A549 (cell line): ENCODE measurements at regions not wholly inside any gene's neighbourhood (a gene's known extent, or its start where the extent isn't known, plus 50 kb on each side); places are given as distances from the start of the nearest gene placed in this dataset.

Experiments
- ATAC-seq, 2 experiments: fragments of 200-7000 bp in 1 of 2; fragments of >200 bp in 1 of 2; cut with Nextera tagmentation in 1 of 2; cut with Tn5 transposase in 1 of 2; 3 replicates each; pipeline versions ENCODE4 v1.8.0 to v1.9.1; 2018 to 2020; ENCODE audit warnings: mild to moderate bottlenecking in 1 of 2, moderate library complexity in 1 of 2
- CTCF ChIA-PET: fragments of 300-600 bp; sonication (Branson Sonifier 250); formaldehyde crosslinking; extraction: SDS; loops from one replicate; lab custom pipeline; 2021; ENCODE audit warnings: antibody characterized with exemption, inconsistent platforms; lab: Yijun Ruan, JAX
- POLR2A ChIA-PET: fragments of 350-600 bp; formaldehyde crosslinking; extraction: SDS; loops from one replicate; lab custom pipeline; 2021; ENCODE audit warnings: antibody characterized with exemption, inconsistent platforms; lab: Yijun Ruan, JAX
- DNase-seq, 2 experiments: peaks; one replicate each; pipeline versions ENCODE4 v3.0.0 to v3.0.0-alpha.2; 2011 to 2016; ENCODE audit warnings: low read depth in 1 of 2, low spot score in 1 of 2
- FAIRE-seq: peaks from 2 replicates; lab custom pipeline; 2011; peaks lifted over from hg19 to GRCh38; lab: Jason Lieb, UNC
- H3K27ac ChIP-seq, 2 experiments: fragments of >200 bp; sonication (Bioruptor Twin); formaldehyde crosslinking; 3 replicates each; pipeline ENCODE4 v1.5.1; 2016 to 2017
- H3K4me1 ChIP-seq: fragments of >200 bp; sonication (Bioruptor Twin); formaldehyde crosslinking; 3 replicates; pipeline ENCODE4 v1.6.1; 2016
- H3K4me2 ChIP-seq: fragments of >200 bp; sonication (Bioruptor Twin); formaldehyde crosslinking; 3 replicates; pipeline ENCODE4 v1.6.1; 2016
- H3K4me3 ChIP-seq: fragments of >200 bp; sonication (Bioruptor Twin); formaldehyde crosslinking; 3 replicates; pipeline ENCODE4 v1.5.1; 2016
- H3K9me3 ChIP-seq: fragments of >200 bp; sonication (Bioruptor Twin); formaldehyde crosslinking; 3 replicates; pipeline ENCODE4 v1.6.1; 2016
- CBX8 ChIP-seq: fragments of 200-600 bp; sonication (generic); IDR thresholded peaks from 2 replicates; pipeline ENCODE4 v1.6.1; 2016
- CEBPB ChIP-seq, 2 experiments: fragments of >200 bp in 1 of 2; sonication (Bioruptor Twin) in 1 of 2; formaldehyde crosslinking in 1 of 2; IDR thresholded peaks; 2 replicates each; pipeline ENCODE4 v1.6.1; 2012 to 2016
- CHD2 ChIP-seq: fragments of 150-350 bp; IDR thresholded peaks from 2 replicates; pipeline ENCODE4 v1.6.1; 2014; ENCODE audit warnings: low read length; ENCODE audit not compliant: partially characterized antibody
- CHD4 ChIP-seq: fragments of 200-600 bp; sonication (generic); IDR thresholded peaks from 2 replicates; pipeline ENCODE4 v1.6.1; 2016; ENCODE audit warnings: antibody characterized with exemption, mild to moderate bottlenecking, borderline replicate concordance
- GATA3 ChIP-seq: IDR thresholded peaks from 2 replicates; pipeline ENCODE4 v1.6.1; 2012; ENCODE audit warnings: borderline replicate concordance
- HOXA7 ChIP-seq: fragments of 250-450 bp; sonication (Bioruptor Pico); IDR thresholded peaks from 2 replicates; pipeline ENCODE4 v1.5.0; 2020; ENCODE audit warnings: mild to moderate bottlenecking, moderate library complexity
- HOXB5 ChIP-seq: fragments of 250-450 bp; sonication (Bioruptor Pico); IDR thresholded peaks from 2 replicates; pipeline ENCODE4 v1.5.0; 2020; ENCODE audit warnings: mild to moderate bottlenecking, moderate library complexity
- KDM1A ChIP-seq: fragments of 200-600 bp; sonication (generic); IDR thresholded peaks from 2 replicates; pipeline ENCODE4 v1.6.1; 2016; ENCODE audit warnings: low read depth, mild to moderate bottlenecking
- KDM5A ChIP-seq: fragments of 200-600 bp; sonication (generic); IDR thresholded peaks from 2 replicates; pipeline ENCODE4 v1.6.1; 2016; ENCODE audit warnings: antibody characterized with exemption, mild to moderate bottlenecking
- MAFK ChIP-seq: fragments of 450-650 bp; IDR thresholded peaks from 2 replicates; pipeline ENCODE4 v1.6.1; 2014; ENCODE audit not compliant: partially characterized antibody
- MAZ ChIP-seq: fragments of 150-350 bp; IDR thresholded peaks from 2 replicates; pipeline ENCODE4 v1.6.1; 2014; ENCODE audit warnings: antibody characterized with exemption, low read depth, low read length, borderline replicate concordance
- MYC ChIP-seq: IDR thresholded peaks from 2 replicates; pipeline ENCODE4 v1.6.1; 2012; ENCODE audit warnings: mild to moderate bottlenecking, inconsistent platforms, low read length, improper control_type of control experiment, borderline replicate concordance
- WGBS: methylation state at CpG from one replicate; pipeline ENCODE4 v1.1.6; 2017; ENCODE audit errors: missing lambda C conversion rate; 5-methylcytosine and 5-hydroxymethylcytosine counted together
- TF ChIP-seq, protein P1 (sequence below): IDR thresholded peaks from 2 replicates; pipeline ENCODE4 v1.6.1; 2012
- TF ChIP-seq, protein P2 (sequence below): fragments of >200 bp; sonication (Bioruptor Twin); formaldehyde crosslinking; IDR thresholded peaks from 3 replicates; pipeline ENCODE4 v1.6.1; 2016
- TF ChIP-seq, protein P3 (sequence below): fragments of >200 bp; sonication (Bioruptor Twin); formaldehyde crosslinking; IDR thresholded peaks from 3 replicates; pipeline ENCODE4 v1.5.1; 2016
- TF ChIP-seq, protein P4 (sequence below): fragments of 200-600 bp; sonication (generic); IDR thresholded peaks from 2 replicates; pipeline ENCODE4 v1.6.1; 2016; ENCODE audit warnings: antibody characterized with exemption, mild to moderate bottlenecking, moderate library complexity
- TF ChIP-seq, protein P5 (sequence below): fragments of 250-450 bp; sonication (Bioruptor Pico); IDR thresholded peaks from 2 replicates; pipeline ENCODE4 v1.5.0; 2020; ENCODE audit warnings: low read depth, mild to moderate bottlenecking, moderate library complexity

DNA sequence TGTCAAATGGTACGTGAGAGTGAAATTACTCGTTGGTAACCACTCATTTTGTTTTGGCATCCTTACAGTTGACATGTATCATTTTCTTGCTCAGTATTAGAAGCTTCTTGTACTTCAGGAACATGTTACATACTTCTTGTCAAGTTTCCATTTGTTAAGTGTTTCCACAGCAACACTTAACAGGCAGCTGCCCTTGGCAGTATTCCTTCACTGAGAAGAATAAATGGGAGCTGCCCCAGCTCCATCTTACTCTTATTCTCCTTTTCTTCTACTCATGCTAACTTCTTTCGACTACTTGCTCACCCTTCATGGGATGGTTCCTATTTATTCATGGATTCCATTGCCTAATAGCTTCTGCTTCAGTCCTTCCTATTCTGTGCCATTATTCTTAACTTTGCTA is 60.1 kb upstream of the TUBA3E start:
- no peaks in the 10 kb centered on the region for H3K4me1 ChIP-seq
- CTCF ChIA-PET: interaction anchor here (1.7 kb wide), 1 partner anchor 74 kb away, joined by 6 read pairs; no protein-coding TSS in a partner anchor
- DNase-seq (no peak), FAIRE-seq (no peak), ATAC-seq (no peak)
- POLR2A ChIA-PET: no interaction called here
- WGBS: 51% methylated on average over 3 of the region's 3 CpGs
- H3K4me3 ChIP-seq: no peak overlapping the region
- no peak overlapping the region for H3K4me2 ChIP-seq
- no peak overlapping the region for H3K27ac ChIP-seq
- no peaks in the 10 kb centered on the region for H3K9me3 ChIP-seq
- no peak for TF ChIP-seq MAFK
- no peak for TF ChIP-seq GATA3
- no peak for TF ChIP-seq CEBPB (IDR thresholded peaks at IDR 0.05)
- TF ChIP-seq, protein P1, sequence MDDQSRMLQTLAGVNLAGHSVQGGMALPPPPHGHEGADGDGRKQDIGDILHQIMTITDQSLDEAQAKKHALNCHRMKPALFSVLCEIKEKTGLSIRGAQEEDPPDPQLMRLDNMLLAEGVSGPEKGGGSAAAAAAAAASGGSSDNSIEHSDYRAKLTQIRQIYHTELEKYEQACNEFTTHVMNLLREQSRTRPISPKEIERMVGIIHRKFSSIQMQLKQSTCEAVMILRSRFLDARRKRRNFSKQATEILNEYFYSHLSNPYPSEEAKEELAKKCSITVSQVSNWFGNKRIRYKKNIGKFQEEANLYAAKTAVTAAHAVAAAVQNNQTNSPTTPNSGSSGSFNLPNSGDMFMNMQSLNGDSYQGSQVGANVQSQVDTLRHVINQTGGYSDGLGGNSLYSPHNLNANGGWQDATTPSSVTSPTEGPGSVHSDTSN: no peak
- TF ChIP-seq, protein P2, sequence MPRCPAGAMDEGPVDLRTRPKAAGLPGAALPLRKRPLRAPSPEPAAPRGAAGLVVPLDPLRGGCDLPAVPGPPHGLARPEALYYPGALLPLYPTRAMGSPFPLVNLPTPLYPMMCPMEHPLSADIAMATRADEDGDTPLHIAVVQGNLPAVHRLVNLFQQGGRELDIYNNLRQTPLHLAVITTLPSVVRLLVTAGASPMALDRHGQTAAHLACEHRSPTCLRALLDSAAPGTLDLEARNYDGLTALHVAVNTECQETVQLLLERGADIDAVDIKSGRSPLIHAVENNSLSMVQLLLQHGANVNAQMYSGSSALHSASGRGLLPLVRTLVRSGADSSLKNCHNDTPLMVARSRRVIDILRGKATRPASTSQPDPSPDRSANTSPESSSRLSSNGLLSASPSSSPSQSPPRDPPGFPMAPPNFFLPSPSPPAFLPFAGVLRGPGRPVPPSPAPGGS: no peak
- no peak for TF ChIP-seq HOXA7 (CRISPR knock-in tag)
- no peak for TF ChIP-seq HOXB5 (CRISPR knock-in tag)
- TF ChIP-seq, protein P3, sequence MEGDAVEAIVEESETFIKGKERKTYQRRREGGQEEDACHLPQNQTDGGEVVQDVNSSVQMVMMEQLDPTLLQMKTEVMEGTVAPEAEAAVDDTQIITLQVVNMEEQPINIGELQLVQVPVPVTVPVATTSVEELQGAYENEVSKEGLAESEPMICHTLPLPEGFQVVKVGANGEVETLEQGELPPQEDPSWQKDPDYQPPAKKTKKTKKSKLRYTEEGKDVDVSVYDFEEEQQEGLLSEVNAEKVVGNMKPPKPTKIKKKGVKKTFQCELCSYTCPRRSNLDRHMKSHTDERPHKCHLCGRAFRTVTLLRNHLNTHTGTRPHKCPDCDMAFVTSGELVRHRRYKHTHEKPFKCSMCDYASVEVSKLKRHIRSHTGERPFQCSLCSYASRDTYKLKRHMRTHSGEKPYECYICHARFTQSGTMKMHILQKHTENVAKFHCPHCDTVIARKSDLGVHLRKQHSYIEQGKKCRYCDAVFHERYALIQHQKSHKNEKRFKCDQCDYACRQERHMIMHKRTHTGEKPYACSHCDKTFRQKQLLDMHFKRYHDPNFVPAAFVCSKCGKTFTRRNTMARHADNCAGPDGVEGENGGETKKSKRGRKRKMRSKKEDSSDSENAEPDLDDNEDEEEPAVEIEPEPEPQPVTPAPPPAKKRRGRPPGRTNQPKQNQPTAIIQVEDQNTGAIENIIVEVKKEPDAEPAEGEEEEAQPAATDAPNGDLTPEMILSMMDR: no peak
- TF ChIP-seq, protein P4, sequence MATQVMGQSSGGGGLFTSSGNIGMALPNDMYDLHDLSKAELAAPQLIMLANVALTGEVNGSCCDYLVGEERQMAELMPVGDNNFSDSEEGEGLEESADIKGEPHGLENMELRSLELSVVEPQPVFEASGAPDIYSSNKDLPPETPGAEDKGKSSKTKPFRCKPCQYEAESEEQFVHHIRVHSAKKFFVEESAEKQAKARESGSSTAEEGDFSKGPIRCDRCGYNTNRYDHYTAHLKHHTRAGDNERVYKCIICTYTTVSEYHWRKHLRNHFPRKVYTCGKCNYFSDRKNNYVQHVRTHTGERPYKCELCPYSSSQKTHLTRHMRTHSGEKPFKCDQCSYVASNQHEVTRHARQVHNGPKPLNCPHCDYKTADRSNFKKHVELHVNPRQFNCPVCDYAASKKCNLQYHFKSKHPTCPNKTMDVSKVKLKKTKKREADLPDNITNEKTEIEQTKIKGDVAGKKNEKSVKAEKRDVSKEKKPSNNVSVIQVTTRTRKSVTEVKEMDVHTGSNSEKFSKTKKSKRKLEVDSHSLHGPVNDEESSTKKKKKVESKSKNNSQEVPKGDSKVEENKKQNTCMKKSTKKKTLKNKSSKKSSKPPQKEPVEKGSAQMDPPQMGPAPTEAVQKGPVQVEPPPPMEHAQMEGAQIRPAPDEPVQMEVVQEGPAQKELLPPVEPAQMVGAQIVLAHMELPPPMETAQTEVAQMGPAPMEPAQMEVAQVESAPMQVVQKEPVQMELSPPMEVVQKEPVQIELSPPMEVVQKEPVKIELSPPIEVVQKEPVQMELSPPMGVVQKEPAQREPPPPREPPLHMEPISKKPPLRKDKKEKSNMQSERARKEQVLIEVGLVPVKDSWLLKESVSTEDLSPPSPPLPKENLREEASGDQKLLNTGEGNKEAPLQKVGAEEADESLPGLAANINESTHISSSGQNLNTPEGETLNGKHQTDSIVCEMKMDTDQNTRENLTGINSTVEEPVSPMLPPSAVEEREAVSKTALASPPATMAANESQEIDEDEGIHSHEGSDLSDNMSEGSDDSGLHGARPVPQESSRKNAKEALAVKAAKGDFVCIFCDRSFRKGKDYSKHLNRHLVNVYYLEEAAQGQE: no peak
- no peak for TF ChIP-seq CBX8
- no peak for TF ChIP-seq MYC
- TF ChIP-seq KDM5A: no peak
- TF ChIP-seq CHD2: no peak
- TF ChIP-seq CHD4: no peak
- TF ChIP-seq, protein P5, sequence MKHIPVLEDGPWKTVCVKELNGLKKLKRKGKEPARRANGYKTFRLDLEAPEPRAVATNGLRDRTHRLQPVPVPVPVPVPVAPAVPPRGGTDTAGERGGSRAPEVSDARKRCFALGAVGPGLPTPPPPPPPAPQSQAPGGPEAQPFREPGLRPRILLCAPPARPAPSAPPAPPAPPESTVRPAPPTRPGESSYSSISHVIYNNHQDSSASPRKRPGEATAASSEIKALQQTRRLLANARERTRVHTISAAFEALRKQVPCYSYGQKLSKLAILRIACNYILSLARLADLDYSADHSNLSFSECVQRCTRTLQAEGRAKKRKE (CRISPR knock-in tag): no peak
- TF ChIP-seq MAZ: no peak
- TF ChIP-seq KDM1A: no peak
- TF ChIP-seq, all 56 proteins: peak for 0
